HG03565 (cell line): ENCODE measurements at regions not wholly inside any gene's neighbourhood (a gene's known extent, or its start where the extent isn't known, plus 50 kb on each side); places are given as distances from the start of the nearest gene placed in this dataset.
"Not testable (repeated sequence)": the region's sequence is repeated elsewhere in the genome, so short reads cannot be mapped to it uniquely, and the experiment has no call there.

Experiments
- ATAC-seq: cut with Tn5 transposase; IDR thresholded peaks from one replicate; pipeline ENCODE4 v1.9.1; 2021; ENCODE audit warnings: mild to moderate bottlenecking, moderate library complexity; ENCODE audit not compliant: unreplicated experiment

DNA sequence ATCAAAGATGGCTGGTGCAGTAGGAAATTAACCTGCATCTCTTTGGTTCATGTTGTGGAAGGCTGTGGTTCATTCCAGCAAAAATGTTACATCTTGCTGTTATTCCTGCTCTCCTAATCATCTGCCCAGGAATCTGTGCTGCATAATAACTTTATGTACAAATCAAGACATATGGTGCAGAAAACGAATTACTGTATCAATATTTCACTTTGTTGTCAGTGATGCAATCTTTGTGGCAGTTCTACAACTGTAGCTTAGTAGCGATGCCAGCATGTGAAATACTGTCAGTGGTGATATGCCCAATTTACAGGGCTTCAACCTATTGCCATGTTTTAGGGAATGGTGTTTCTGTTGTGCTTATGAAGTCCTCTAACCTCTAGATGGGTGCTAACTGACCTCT is 1114.7 kb downstream of the SOCS6 start:
- no peak for ATAC-seq

DNA sequence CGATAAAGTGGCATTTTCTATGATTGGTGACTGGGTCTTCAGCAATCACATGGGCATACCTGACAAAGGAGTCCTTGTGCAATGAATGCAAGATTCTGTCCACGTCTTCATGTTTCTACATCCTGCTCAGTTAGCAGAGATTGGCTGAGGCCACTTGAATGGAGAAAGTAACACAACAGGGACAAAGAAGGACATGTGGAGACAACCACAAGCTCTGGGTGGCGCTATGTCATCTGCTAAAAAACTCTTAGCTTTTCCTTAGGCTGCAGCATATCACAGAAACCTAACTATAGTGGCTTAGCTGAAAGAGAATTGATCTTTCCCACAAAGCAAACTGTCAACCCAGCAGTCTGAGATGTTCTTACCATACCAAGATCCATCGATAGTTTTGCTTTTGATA is 1109.7 kb downstream of the SOCS6 start:
- no peak for ATAC-seq

DNA sequence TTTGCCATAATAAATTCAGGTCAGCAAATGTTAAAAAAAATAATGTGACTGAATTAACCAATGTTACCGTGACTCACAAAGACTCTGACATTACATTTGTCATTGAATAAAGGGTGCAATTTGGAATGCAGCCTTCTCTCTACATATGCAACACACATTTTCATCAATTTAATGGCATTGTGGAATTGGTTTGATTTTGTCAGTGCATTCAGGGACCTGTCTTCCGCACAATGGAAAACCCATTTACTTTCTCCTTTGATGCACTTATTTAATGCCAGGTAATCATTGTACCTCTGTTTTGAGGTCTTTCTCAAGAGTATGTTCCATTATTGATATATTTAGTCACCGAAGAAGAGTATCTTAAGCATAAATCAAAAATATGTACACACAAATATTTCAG is 1099.3 kb downstream of the SOCS6 start:
- no peak for ATAC-seq

DNA sequence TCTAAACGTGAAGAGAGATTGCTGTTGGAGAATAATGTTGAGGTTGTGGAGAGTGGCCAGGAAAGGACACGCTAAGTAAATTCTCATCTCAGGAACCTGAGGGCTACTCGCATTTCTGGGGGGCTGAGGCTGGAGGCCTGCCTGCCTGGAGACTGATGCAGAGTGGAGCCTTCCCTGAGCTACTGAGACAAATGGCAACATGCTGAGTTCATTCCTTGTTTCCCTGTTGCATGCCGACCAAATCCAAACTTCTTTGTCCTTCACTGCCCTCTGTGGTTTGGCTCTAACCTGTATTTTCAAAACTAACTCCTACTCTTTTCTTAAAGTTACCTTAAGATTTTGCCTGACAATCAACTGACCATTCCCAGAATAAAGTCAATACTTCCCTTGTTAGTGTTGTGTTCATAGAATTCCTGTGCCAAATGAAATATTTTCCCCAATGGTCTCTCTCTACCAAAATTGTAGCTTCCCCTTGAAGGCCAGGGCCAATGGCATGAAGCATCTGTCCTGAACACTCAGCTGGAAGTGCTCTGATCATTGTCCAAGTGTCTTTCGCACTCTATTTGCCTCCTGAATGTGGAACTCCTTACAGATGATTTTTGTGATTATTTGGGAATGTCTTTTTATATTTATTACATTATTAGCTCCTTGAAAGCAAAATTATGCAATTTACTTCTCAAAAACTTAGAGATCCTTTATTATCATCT is 1085.6 kb downstream of the SOCS6 start:
- no peak for ATAC-seq

DNA sequence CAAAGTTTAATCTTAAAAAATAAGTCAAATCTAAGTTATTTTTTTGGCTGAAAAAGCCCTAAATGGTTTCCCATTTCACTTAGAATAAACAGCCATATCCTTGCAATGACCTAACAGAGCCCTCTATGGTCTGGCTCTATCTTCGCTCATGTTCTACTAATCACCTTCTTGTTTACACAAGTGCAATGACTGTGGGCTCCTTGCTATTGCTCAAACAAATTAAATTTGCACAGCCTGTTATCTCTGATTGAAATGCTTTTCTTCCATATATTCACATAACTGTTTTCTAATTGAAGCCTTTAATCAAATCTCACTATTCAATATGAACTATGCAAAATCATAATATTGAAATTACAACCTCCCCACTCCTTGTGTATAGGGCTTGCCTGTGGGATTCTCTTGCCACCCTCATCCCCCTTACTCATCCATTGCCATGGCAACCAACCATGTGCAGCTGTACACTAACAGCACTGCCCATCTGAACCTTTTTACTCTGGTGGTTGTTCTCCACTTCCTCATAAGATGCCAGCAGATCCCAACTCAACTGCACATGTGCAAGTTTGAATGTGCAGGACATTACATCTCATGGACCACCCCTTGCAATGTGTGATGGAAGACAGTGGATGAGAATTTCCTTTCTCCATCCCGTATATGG is 1083.2 kb downstream of the SOCS6 start:
- ATAC-seq: no peak

DNA sequence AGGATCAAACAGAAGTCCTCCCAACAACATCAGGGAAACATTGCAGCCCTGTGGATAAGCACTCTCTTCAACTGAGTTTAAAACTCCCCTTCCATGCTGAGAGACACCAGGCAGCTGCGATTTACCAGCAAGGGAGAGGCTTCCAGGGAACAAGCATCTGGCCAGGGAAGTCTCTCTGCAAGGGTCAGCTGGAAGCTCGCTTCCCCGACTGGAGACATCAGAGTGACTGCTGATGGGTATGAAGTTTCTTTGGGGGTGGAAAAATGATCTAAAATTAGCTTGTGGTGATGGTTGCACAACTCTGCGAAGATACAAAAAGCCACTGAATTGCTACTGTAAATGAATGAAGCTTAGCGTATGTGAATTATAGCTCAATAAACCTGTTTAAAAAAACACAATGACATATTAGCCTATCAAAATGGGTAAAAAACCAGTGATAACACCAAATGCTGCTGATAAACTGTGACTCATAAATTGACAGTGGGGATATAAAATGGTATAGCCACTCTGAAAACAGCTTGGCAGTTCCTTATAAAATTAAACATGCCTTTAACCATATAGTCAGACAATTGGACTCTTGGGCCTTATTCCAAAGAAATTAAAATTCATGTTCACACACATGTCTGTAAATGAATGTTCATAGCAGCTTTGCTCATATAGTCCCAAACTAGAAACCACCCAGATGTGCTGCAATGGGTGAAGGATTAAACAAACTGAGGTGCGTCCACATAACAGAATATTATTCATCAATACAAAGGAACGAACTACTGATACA is 1082.0 kb downstream of the SOCS6 start:
- ATAC-seq: no peak

DNA sequence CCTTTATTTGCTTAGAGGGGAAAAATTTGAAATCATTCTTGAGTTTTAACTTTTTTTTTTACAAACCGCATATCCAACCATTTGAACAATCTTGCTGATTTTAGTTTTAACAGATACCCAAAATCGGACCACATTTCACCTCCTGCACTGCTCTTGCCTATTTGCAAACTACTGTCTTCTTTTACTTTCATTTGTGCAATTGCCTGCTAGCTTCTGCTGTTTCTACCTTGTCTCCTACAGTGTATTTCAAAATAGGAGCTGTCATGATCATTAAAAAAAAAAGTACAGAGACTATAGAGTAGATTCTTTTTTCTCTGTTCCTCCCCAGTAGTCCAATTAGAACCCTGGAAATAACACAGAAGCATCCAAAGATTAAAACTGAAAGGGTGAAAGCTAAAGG is 1081.2 kb downstream of the SOCS6 start:
- ATAC-seq: no peak

DNA sequence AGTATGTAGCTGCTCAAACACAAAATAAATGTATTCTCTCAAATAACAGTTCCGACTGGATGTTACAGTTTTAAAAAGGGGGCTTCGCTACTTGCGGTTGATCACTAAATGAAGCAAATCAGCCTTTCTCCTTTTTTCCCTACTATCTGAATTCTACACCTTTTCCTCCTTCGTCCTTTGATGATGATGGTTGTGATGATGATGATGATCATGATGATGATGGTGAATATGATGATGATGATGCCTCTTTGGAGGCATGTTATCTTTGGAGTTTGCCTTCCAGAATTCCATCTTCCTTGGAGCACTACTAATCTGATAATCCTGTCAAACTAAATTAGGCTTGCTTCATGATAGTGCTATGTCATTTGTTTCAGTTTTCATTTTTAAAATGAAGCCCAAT is 1073.3 kb downstream of the SOCS6 start:
- no peak for ATAC-seq

DNA sequence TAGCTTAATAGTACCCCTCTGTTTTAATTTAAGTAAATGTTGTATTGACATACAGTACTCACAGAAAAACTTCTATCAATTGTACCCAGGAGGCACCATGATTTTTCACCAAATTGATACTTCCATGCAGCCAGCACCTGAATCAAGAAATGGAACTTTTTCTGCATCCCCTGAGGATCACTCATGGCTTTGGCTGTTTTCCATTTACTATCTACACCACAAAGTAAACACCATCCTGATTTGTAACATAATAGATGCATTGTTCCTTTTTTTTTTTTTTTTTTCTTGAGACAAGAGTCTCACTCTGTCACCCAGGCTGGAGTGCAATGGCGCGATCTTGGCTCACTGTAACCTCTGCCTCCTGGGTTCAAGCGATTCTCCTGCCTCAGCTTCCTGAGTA is 1066.8 kb downstream of the SOCS6 start:
- not testable (repeated sequence) for ATAC-seq

DNA sequence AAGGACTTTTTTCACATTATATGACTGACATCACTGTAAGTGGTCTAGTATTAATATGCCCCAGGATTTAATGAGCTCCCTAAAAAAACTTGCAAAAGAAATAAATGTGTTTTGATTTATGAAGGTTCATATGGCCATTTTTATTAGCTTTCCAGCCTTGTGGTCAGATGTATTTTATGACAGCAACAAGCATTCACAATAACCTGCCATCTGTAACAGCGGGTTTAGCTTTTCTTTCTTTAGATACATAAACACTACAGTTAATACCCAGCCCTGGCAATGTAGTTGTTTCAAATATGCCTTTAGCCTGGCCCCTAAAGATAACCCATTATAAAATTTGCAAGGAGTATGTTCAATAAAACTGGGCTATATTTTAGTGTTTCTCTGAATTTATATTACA is 1063.8 kb downstream of the SOCS6 start:
- no peak for ATAC-seq

DNA sequence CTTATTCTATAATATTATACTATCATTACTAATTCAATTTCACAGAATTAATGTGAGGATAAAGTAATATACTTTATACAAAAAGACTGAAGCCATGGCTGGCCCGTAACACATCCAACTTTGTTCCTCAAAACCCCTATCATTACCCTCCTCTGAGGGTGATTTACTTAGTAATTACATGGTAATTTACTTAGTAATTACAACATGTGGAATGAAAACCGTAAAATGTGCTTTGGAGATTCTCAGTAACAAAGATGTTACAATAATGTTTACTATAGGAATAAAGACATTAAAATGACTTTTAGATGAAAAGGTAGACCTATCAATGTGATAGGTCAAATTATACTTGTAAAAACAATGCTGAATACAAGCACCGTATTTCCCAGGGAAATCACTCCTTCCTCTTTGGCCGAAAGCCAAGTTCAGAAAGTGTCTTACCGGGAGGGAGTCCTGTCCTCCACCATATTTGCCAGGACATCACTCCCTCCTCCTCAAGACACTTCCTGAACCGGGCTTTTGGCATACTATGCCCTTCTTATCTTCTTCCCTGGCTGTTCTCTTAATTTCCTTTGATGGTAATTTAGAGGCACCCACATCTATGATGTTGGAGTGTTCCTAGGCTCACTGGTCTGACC is 1047.8 kb downstream of the SOCS6 start:
- no peak for ATAC-seq

DNA sequence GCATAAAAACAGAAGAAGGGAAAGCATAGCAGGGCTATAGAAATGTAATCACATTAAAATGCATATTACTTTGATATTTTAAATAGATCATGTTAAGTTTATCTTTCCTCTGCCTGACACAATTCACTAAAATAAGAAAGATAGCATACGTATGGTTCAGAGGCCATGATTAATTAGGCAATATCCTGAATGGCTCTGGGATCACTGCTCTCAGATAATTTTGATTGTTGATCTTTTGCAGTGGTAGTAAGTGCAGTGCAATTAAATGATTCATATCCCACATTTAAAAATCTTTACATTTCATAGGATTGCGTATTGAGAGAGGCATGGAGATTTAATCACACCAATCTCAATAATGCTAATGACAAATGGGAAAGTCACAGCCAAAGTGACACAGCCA is 1040.7 kb downstream of the SOCS6 start:
- no peak for ATAC-seq

DNA sequence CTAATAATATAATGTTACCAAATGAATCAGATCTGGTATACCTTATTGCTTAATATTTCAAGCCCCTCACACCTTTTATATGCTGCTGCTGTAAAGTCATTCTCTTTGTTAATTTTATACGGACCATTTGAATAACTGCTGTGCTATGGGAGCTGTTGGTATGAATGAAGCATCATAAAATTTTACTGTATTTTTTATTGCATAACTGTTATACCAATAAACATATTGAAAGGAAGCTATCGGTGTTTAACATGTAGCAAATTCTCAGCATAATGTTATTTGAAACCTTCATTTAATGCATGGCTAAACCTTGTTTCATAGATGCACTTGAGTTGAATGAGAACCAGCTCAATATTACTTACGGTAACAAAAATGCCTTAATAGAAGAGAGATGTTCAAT is 1040.3 kb downstream of the SOCS6 start:
- no peak for ATAC-seq

DNA sequence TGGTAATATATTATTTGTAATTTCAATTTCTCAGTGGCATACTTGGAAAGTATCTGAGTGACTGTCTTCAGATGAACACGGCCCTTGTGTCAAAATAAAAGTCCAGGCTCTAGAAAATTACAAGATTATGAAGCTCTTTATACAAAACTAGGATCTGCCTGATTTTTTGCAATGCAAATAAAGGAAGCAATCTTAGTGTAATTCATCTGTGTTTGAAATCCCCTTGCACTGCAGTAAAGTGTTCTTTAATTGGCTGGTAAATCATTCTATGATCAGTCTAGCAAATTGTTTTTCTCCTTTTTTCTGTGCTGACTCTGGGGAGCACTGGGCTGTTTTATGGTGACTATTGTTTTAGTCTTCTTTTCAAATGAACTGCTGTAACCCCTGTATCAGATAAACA is 1039.0 kb downstream of the SOCS6 start:
- no peak for ATAC-seq

DNA sequence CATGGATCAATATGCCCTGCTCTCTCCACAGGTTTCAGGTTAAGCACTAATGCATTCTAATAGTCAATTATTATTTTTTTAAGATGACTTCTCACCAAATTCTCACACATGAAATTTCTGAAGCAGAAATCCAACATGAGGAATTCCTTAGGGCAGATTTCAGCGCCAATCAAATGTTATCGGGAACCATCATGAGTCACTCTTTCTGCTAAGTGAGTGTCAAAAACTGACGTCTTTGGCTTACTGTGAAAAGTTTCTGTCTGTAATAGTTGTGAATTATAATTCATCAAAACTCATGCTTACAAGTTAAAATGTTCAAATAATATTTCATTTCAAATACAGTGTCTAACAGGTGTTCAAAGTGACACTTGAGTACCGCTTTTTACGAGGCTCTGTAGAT is 1038.6 kb downstream of the SOCS6 start:
- no peak for ATAC-seq

DNA sequence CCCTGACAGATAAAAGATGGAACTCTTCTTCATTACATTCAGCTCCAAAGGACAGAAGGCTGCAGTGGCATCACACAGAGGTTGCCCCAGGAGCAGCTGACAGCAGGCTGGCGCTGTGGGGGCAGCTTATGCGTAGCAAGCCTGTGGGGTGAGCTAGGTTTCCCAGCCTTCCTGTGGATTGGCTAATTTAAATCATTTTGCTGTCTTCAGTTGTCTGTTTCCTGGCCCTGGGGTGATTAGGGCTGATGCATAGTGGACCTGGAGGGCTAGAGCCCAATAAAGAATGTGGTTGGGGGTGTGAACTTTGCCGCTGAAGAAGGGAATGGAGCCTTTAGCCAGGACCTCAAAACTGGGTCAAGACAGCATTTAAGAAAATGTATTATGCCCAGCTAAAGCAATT is 1038.0 kb downstream of the SOCS6 start:
- no peak for ATAC-seq

DNA sequence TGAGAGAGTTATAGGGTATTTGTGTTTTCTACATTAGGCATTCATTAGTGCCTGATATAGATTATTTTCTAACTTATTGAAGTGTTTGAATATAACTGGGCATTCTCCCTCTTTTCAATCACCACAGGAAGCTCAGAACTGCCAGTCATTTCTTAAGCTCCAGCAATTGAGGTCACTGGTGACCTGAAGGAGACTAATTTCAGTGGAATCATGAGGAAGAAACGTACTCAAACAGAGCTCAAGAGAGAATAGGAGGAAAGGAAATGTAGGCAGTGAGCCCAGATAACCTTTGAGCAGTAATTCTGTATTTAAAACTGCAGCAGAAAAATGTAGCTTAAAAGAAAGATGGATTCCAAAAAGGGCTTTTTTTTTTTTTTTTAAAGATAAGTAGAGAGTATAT is 1035.5 kb downstream of the SOCS6 start:
- no peak for ATAC-seq

DNA sequence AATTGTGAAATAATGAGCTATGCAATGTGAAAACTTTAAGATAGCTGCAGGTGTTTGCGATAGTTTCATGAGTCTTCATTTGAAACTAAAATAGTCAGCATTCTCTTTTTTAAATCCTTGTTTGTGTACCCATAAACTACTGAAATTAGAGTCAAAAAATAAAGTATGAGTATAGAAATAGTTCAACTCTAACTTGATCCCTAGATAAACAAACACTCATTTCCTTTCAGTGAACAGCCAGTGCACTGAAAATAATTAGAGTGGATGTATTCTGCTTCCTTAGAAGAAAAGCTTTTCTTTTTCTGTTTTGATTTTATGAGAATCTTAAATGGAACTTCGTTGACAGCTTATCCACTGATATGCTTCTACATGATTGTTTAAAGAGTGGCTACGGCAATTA is 1033.4 kb downstream of the SOCS6 start:
- ATAC-seq: no peak

DNA sequence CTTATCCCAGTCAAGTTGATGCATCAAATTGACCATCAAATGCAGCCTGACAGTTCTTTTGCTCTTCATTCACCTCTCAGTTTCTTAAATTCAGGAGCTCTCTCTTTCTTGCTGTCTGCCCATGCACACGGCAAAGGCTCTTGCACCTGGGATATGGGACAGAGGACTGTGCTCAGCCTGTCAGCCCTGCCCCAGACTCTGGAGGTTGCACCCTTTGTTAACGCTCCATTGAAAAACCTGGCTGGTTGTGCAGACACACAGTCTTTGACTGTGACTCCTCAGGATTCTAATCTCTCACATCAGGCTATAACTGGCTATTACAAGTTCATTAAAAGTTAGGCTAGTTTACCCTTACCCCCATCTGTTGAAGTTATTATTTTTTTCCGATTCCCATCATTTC is 1032.5 kb downstream of the SOCS6 start:
- no peak for ATAC-seq

DNA sequence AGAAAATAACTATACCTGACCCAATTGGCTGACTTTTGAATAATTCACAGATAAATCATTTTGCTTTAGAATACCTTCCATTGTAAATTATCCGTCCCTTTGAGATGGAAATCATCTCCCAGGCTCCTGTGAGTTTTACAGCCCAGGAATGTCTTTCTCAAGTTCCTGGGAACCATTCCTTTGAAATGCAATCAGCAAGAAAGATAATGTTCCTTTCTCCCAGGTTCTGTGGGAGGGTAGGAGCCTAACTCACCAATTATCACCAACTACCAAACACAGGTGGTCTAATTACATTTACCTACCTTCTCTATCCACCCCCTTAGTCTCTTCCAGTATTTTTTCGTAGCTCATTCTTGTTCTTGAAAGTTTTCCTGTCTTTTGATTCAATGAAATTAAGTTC is 1016.0 kb downstream of the SOCS6 start:
- no peak for ATAC-seq

DNA sequence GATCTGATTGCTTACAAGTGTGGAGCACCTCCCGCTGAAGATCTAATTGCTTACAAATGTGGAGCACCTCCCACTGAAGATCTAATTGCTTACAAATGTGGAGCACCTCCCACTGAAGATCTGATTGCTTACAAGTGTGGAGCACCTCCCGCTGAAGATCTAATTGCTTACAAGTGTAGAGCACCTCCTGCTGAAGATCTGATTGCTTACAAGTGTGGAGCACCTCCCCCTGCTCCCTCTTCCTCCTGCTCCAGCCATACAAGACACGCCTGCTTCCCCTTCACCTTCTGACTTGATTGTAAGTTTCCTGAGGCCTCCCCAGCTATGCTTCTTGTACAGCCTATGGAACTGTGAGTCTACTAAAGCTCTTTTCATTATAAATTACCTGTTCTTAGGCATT is 1014.9 kb downstream of the SOCS6 start:
- not testable (repeated sequence) for ATAC-seq

DNA sequence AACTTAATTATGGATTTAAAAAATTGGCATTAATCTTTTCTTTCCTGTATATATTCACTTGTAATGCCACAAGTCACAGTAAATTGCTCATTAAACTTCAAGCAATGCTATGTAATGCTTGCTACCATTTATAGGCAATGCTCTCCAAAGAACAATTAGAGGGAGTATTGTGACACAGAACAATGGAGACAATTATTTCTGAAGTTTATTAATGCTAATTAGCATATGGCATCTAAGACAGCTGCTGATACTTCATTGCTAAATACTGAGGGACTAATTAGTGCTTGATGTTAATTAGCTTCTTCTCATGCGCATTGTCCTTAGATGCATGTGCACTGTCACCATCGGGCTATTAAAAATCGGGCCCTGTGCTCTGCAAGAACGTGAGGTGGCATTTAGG is 1012.8 kb downstream of the SOCS6 start:
- ATAC-seq: no peak
